CD4-positive, alpha-beta T cell treated with Interleukin-12 subunit alpha and Interleukin-12 subunit beta, for 1 hour (primary cell): ENCODE measurements at regions not wholly inside any gene's neighbourhood (a gene's known extent, or its start where the extent isn't known, plus 50 kb on each side); places are given as distances from the start of the nearest gene placed in this dataset.
"Not testable (repeated sequence)": the region's sequence is repeated elsewhere in the genome, so short reads cannot be mapped to it uniquely, and the experiment has no call there.

Experiments used
- DNase-seq: peaks from one replicate; pipeline ENCODE4 v3.0.0-alpha.2; 2020

GRCh38 chr15:54840621-54841398 is 355.9 kb downstream of the RSL24D1 start:
- DNase-seq = no peak

GRCh38 chr15:54839379-54839778 is 357.4 kb downstream of the RSL24D1 start:
- DNase-seq = no peak

DNA sequence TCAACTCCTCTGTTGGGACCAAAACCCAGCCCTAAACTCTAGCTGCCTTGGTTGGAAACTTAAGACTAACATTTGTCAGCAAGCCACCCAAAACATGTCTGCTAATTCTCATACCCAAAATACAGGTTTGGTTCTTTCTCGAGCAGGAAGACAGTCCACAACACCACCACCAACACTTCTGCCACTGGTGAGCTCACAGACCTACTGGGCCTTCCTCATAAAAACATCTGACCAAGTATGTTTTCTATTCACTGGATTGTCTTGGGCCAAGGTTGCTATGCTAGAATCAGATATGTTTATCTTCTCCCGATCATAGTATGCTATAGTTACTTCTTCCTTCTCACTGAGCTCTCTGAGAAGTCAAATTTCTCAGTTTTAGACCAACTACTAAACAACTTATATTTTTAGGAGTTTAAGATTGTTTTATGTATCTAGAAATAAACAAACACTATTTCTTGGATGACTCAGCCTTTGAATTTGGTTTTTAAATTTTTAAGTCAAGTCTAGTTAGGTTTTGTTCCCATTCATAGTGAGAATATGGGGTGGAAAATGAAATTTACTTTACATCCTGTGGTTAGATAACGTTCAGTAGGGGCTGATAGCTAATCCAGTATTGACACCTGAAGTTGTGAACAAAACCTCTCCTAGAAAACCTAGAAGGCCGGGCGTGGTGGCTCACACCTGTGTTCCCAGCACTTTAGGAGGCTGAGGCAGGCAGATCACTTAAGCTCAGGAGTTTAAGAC is 360.5 kb downstream of the RSL24D1 start:
- DNase-seq = no peak

- DNase-seq = no peak
Measured at GRCh38 chr15:54829821-54830220, 366.9 kb downstream of the RSL24D1 start.

DNA sequence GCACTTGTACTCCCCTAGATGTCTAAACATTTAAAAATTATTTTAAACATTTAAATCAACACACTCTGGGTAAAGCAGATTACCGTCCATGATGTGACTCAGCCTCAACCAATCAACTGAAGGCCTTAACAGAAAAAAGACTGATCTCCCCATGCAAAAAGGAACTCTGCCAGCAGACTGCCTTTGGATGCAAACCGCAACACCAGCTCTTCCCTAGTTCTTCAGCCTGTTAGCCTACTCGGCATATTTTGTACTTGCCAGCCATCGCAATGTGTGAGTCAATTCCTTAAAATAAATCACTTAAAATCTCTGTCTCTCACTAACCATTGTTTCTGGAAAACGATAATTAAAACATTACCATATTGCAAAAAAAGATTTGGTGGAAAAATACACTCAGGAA is 375.9 kb downstream of the RSL24D1 start:
- DNase-seq = no peak

GRCh38 chr15:54820098-54820497 is 376.6 kb downstream of the RSL24D1 start:
- no peak for DNase-seq

DNA sequence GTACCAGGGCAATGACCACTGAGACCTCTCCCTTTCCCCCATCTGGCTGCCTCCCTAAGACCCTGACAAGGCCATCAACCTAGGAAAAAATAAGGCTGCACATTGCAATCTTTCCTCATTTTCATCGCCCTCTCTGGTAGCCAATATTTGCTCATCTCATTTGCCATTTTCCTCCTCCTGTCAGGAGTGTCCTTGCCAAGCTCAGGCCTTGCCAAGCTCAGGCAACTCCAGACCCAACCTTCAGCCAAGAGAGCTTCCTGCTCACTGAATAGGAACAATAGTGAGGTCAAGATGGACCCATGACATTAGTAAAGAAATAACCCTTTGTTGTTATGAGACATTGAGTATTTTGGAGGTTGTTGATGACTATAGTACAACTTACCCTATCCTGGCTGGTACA is 380.3 kb downstream of the RSL24D1 start:
- DNase-seq = no peak

DNA sequence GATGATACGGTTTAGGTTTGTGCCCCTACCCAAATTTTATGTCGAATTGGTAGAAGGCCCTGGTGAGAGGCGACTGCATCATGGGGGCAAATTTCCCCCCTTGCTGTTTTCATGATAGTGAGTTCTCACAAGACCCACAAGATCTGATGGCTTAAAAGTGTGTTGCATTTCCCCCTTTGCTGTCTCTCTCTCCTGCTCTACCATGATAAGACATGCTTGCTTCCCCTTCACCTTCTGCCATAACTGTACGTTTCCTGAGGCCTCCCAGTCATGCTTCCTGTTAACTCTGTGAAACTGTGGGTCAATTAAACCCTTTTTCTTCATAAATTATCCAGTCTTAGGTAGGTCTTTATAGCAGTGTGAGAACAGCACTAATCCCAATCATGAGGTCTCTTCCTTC is 381.2 kb downstream of the RSL24D1 start:
- no peak for DNase-seq

DNA sequence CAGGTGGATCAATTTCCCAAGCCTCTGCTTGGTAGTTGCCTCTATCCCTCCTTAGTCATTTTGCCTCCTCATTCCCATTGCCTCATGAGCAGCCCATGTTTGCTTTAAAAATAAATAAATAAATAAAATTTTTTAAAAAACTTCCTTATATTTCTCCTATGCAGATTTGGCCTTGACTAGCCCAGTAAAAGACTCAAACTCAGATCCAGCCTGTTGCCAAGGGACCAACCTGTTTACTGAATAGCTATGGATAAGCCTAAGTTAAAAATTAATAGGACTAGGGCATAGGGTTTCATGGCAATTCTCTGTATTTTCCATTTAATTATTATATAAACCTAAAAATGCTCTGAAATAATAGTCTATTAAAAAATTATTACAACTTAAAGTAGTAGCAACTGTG is 384.4 kb downstream of the RSL24D1 start:
- DNase-seq = no peak

DNA sequence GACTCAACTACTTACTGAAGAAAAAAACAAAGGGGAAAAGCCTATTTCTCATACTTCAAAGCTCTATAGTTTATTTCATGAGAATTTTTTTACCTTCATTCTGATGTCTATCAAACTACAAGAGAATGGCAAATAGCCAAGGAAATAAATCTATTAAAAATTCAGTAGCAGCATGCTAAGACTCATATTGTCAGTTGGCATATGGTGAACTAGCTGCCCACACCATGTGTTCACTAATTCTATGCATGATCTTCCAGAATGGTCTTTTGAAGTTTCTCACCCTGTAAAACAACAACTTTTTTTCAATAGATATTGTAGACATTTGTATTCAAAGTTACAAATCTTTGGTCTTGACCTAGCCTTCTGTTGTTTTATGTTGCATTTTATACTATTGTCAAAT is 386.2 kb downstream of the RSL24D1 start:
- DNase-seq = no peak

GRCh38 chr15:54810031-54810430 is 386.7 kb downstream of the RSL24D1 start:
- DNase-seq = no peak

DNA sequence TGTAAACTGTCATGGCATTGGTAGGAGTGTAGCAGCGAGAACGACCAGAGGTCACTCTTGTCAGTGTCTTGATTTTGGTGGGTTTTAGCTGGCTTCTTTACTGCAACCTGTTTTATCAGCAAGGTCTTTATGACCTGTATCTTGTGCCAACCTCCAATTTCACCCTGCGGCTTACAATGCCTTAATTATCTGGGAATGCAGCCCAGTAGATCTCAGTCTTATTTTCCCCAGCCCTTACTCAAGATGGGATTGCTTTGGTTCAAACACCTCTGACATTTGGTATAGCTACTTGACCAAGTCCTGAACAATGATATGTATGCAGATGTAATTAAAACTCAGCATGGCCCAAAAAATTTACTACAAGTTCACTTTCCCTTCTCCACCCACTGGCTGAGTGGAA is 388.4 kb downstream of the RSL24D1 start:
- no peak for DNase-seq

DNA sequence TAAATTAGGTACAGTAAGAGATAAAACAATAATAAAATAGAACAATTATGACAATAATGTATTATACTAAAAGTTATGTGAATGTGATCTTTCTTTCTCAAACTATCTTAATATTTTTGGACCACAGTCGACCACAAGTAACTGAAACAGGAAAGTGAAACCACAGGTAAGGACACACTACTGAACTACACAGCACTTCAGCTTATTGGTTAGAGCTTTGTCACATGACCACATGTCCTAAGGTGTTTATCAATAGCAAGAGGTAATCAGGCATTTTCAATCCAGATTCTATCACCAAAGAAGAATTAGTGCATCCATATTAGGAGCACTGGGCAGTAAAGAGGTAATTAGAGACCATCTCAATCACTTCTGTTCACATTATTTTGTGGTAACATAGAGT is 392.8 kb downstream of the RSL24D1 start:
- no peak for DNase-seq

GRCh38 chr15:54803134-54803808 is 393.5 kb downstream of the RSL24D1 start:
- DNase-seq = no peak

GRCh38 chr15:54792526-54792925 is 404.2 kb downstream of the RSL24D1 start:
- no peak for DNase-seq

DNA sequence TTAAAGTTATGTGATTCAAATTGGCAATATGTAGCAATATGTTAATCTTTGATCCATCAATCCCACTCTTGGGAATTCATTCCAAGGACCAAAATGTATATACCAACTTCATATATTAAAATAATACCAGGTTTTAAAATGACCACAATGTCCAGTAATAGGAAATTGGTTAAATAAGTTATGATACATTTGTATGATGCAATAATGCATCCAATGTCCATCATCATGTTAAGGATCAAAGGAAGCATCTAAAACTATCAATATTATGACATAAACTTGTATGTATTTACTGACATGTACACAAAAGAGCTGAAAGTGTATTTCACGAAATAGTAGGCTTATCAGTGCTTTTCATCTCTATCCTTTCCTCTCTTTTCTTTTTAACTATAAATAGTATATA is 406.0 kb downstream of the RSL24D1 start:
- no peak for DNase-seq

GRCh38 chr15:54789376-54789775 is 407.4 kb downstream of the RSL24D1 start:
- no peak for DNase-seq

GRCh38 chr15:54781220-54781619 is 415.5 kb downstream of the RSL24D1 start:
- not testable (repeated sequence) for DNase-seq

GRCh38 chr15:54779271-54779670 is 417.5 kb downstream of the RSL24D1 start:
- no peak for DNase-seq

GRCh38 chr15:54776410-54776809 is 420.3 kb downstream of the RSL24D1 start:
- DNase-seq = no peak

DNA sequence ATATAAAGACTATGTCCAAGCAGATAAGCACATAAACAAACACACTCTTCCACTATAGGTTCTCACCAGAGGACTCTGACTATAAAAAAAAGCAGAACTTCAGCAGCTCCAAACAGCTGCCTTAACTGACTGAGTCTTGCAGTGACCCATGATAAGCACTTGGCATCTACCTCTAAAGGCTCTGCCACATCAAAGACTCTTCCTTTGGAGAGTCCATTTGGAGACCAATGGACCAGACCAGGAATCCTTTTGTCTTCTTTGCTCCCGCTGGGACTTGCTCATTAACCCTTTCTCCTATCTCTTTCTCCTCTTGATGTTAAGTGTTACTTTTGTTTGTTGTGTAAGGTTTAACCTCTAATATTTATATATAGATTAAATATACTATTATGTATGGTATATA is 424.1 kb downstream of the RSL24D1 start:
- DNase-seq = no peak

GRCh38 chr15:54749461-54749860 is 447.3 kb downstream of the RSL24D1 start:
- DNase-seq = not testable (repeated sequence)

GRCh38 chr15:54722342-54722986 is 474.3 kb downstream of the RSL24D1 start:
- DNase-seq = no peak
